HG02588 (cell line): ENCODE measurements at regions not wholly inside any gene's neighbourhood (a gene's known extent, or its start where the extent isn't known, plus 50 kb on each side); places are given as distances from the start of the nearest gene placed in this dataset.
A peak's percentile ranks its signal among the peaks of the same experiment; 100 is the strongest.
"Not testable (repeated sequence)": the region's sequence is repeated elsewhere in the genome, so short reads cannot be mapped to it uniquely, and the experiment has no call there.

Source experiments
- ATAC-seq: cut with Tn5 transposase; IDR thresholded peaks from one replicate; pipeline ENCODE4 v1.9.1; 2021; ENCODE audit warnings: mild to moderate bottlenecking, moderate library complexity; ENCODE audit not compliant: unreplicated experiment

DNA sequence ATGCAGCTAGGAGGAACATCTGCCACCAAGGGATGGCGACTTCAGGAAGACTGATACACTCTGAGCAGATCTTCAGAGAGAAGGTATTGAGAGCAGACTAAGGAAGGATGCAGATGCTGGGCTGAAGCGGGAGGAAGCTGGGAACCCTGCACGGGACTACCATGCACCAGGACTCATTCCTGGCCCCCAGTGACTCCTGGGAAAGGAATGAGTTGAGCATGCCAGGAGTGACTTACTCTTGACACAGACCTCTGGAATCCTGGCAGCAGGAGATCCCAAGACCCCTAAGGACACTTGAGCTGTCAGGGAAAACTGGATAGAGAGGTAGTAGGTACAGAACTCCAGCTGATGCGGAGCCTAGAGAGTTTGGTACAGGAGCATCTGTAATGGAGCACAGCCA, 336.1 kb downstream of the RPS29 start:
- ATAC-seq: no peak

DNA sequence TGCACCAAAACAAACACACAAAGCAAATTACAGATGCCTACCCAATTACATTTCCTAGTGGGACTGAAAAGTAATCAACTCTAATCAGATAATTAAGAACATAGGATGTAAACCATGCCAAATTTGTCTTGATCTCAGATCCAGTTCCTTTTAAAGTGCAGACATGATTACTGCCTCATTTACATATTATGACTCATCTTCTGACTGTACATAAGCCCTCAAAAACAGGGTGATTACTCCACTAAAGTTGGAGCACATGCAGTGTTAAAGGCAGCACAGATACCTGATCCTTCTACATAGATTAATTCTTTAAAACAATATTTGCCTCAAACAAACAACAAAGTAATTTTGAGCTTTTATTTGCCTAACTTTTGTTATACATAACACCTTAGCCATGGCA, 337.2 kb downstream of the RPS29 start:
- ATAC-seq: no peak

DNA sequence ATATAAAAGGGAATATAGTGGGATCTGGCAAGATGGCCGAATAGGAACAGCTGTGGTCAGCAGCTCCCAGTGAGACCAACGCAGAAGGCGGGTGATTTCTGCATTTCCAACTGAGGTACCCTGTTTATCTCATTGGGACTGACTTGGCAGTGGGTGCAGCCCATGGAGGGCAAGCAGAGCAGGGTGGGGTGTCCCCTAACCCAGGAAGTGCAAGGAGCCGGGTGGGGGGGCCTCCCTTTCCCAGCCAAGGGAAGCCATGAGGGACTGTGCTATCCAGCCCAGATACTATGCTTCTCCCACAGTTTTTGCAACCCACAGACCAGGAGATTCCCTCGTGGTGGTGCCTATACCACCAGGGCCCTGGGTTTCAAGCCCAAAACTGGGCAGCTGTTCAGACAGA, 342.4 kb downstream of the RPS29 start:
- not testable (repeated sequence) for ATAC-seq

DNA sequence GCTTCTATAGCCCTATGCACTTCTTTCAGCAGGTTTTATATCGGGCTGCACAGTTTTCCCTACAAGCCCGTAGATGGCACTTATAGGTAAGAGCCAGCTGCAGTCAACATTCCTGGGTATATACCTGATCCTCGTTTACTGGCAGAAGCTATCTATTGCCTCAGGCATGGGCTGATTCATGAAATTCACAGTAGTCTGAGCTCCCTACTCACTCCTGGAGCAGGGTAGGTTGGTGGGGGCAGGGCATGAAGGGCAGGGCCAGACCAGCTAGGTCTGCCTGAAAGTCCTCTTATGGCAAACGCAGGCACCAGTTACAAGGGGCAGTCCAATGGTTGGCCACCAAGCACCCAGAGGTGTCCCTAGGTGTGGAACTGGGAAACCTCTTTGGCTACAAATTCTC, 345.8 kb downstream of the RPS29 start:
- no peak for ATAC-seq

DNA sequence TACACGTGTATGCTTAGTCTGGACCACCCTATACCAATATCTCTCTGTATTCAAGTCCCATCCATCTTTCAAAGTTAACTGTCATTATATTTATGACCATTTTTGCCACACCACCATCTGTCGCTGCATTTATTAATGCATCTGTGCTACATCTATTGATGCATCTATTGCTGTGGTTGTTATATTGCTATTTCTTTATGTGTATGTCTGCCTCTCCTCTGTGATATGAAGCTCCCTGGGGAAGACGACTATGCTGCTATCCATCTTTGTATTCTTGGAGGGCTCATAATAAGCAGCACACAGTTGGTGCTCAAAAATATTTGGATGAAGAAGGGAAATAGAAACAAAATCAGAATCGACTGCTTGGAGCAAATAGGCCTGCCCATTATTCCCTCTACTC, 357.6 kb downstream of the RPS29 start:
- no peak for ATAC-seq

DNA sequence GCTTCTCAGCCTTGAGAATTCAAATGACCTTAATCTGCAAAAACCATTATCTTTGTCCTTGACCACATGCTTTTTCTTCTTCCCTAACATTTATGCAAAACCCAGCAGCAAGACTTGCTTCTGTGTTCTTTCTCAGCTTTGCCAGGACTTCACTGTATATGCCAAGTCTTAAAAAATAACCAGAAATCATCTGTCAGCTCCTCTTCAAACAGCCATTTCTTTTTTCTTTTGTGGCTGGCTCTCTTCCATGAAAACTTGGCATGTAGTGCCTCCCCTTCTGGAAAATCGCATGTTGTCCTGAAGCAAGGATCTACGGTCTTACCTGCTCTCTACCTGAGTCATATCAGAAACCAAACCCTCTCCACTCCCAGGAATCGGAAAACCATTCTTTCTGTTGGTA, 364.9 kb downstream of the RPS29 start:
- no peak for ATAC-seq

DNA sequence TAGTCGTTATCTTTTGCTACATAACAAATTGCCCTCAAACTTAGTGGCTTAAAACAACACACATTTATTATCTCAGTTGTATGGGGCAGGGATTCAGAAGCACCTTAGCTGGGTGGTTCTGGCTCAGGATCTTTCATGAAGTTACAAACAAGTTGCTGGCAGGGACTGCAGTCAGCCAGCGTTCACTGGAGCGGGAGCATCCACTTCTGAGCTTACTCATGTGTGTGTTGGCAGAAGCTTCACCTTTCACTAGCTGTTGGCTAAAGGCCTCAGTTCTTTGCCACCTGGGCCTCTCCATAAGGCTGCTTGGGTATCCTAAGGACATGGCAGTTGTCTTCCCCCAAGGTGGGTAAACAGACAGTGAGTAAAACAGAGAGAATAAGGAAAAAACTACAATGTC, 365.7 kb downstream of the RPS29 start:
- ATAC-seq: no peak

DNA sequence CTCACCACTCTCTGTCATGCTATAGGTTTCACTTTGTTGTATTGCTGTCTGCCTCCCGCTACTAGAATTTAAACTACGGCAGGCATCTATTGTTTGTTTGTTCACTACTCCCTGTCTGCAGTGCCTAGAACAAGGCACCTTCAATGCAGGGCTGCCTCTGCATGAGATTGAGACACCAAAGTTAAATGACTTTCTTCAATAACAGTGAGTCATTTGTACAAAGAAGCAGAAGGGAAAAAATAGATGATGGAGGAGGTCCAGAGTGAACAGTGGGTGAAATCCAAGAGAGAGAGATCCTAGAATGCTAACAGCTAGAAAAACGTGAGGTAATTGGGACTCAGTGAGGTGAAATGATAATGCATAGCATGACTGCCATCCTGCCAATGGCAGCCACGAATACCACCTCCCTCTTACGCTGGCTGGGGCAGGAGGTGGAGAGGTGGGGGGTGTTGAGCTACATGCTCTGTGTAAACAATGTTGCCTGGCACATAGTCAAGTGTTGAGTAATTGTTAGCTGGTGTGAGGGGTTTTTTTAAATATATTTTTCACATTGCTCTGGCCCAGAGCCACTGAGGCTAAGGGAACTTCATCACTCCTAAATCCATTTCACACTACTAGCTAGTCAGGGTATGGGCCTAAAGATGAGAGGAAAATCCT, 367.6 kb downstream of the RPS29 start:
- no peak for ATAC-seq

DNA sequence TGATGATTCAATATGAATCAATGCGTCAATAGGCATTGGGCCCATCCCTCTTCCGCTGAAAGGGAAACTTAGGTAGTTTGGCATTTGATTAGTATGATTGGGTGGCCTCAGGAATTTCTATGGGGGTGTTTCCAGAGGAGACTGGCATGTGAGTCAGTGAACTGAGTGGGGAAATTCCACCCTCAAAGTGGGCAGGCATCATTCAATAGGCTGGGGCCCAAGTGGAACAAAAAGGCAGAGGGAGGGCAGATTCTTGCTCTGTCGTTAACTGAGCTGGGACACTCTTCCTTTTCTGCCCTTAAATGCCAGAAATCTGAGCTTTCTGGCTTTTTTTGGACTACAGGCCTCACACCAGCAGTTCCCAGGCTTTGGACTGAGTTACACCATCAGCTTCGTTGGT, 373.5 kb downstream of the RPS29 start:
- ATAC-seq: no peak

DNA sequence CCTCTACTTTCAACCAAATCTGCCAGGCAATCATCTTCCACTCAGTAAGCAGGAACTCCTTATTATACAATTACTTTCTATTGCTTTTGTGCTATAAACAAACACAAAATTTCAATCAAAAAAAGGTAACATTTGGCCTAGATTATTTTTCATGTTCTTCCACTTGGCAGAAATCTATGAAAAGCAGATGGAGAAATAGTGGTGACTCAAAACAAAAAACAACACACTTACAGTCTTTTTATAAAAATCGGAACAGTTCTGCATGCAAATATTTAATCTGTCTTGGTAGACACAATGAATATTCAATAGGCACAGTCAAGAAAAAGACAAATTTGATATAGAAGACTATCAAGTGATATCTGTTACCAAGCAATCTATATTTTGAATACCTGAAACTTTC, 376.8 kb downstream of the RPS29 start:
- ATAC-seq: no peak

DNA sequence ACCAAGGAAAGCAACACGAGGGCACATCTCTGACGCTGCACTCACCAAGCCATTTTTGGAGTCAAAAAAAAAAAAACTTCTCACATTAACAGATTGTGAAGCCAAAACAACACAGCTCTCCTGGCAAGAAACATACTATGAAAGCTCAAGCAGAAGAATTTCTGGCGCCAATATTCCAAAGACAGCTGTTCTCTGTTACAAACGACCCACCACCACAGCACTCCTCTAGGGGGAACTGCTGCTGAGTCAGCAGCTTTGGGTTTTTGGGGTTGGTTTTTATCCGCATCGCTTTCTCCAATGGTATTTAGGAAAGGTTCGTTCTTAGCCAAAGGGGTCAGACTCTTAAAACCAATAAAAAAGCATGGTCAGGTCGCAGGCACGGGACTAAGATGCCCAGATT, 379.4 kb downstream of the RPS29 start:
- no peak for ATAC-seq

DNA sequence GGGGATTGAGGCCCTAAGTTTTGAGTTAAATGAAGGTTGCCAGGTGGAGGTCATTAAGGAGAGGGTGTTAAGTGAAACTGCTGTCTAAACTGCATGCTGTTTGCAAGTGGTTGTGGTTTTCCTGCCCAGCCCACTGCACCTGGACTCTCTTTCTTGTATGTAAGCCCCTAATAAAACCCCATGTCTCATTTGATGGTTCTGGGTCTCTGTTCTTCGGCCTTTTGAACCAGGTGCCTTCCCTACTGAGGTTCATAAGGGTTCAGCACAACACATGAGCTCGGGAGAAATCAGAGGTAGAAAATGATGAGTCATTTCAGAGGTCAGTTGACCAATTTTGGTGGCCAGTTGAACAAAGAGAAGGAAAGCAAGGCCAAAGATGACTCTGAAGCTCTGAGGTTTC, 382.5 kb downstream of the RPS29 start:
- ATAC-seq: no peak

DNA sequence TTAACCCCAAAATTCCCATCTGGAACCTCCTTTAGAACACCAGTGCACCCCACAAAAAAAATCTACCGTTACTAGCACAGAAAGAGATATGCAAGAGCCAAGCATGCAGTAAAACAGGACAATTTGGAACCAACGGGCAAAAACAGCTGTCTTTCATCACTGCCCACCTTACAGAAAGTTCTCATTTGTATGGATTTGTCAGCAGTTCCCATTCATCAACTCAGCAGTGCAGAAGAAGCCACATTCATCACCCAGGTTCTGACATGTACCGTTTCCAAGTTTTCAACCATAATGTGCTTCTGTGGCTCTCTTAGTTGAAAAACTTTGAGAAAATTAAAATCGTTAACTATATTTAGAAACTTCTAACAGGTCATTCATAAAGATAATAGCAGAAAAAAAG, 387.0 kb downstream of the RPS29 start:
- no peak for ATAC-seq

DNA sequence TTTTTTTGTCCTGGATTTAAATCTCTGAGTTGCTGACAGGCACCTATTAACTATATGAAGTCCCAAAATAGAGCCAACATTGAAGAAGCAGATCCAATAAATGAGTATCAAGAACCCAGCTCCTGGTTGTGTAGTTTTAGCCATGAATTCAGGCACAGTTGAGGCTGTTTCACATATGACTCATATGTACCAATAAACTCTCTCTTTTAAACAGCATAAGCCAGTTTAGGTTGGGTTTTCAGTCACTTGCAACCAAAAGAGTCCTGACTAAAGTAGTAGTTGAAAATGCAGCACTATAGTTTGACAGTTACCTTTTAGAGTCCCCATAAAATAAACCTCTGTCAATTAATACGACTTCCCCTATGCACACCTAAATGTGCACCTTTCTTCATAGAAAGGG, 389.9 kb downstream of the RPS29 start:
- ATAC-seq: no peak

DNA sequence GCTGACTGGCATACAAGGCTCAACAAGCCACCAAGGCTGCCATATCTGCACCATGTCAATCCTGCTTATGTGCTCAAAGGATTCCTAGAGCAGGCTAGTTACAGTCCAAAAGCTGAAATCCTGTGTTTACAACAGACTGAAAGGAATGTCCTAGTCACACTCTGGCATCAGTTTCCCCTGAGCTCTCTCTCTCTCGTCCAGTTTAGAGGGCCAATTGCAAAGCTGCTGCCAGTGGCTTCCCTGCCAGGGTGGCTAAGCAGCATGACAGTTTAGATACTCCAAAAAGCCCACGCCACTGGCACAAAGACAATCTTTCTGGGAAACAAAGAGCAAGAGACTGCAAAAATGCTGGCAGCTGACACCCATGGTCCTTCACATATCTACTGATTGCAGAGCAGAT, 392.1 kb downstream of the RPS29 start:
- ATAC-seq: no peak

DNA sequence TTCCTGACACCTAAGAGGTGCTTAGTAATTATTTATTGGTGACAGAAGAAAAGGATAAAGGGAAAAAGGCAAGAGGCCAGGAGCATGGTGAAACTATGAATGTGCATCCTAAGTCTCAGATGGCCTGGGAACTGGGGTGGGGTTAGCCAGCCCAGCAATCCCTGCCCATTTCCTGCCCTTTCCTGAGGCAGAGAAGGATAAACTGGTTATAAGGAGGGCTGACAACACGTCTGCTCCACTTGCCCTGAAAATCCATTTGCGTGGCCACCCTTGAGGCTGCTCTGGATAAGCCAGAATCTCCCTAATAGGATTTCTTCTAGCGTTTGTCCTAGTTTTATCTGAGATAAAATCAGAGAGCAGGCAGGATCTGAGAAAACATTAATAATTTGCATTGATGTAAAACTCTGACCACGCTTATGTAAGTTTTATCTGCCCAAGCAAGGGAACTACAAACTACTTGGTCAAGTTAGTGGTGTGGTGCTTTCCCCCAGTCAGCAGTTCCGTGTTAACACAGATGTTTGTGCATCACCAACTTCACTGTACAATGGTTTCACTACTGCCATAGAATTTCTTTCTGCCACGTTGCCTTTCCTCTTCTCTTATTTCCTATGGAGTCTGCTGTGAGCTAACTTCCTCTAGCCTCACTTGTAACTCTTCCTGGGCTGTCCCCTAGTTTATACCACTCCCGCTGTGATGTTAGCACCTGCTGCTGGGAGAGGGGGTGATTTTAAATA, 392.7 kb downstream of the RPS29 start:
- ATAC-seq: peak; percentile 95

DNA sequence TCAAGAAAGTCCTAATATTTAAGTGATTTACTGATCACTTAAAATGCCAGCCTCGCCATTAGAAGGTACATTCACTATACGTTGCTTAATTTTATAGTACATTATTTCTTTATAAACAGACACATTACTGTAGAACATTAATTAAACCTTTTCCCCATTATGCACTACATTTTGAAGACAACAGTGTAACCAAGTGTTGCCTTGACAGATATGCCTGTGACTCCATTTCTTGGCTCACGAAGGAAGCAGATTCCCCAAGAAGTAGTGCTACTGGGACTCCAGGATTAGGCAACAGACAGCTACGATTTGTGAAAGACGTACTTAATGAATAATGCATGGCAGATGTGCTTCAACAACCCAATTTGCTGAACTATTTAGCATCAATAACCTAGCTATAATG, 394.8 kb downstream of the RPS29 start:
- no peak for ATAC-seq

DNA sequence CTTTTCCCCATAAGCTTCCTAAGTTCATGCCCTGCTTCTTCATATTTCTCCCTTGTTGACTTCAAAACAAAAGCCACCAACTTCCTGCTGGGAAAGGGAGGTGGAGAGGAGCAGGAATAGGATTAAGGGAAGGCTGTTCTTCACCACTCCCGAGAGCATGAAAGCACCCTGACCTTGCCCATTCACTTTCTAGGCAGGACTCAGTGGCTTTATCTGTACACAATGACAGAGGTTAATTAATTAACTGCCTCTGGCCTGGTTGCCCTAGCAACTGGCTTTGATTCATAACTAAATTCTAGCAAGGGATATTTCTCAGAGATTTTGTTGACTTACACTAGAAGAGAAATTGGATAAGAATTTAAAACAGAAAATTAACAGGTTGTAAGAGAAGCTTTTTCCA, 396.8 kb downstream of the RPS29 start:
- no peak for ATAC-seq

DNA sequence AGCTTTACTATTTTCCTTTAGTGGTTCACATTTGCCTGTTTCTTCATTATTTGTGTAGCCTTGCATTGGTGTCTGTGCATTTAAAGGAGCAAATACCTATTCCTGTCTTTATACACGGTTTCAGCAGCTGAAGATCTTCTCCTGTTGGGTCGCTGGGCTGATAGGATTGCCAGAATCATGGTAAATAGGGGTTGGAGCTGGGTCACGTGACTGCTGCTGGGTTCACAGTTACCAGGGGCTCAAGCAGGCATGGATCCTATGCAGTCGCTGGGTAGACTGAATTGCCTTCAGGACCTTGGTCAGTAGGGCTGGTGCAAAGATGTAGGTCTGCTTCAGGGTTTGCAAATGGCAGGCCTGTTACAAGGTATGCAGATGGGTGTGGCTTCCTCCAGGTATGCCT, 398.4 kb downstream of the RPS29 start:
- ATAC-seq: no peak

DNA sequence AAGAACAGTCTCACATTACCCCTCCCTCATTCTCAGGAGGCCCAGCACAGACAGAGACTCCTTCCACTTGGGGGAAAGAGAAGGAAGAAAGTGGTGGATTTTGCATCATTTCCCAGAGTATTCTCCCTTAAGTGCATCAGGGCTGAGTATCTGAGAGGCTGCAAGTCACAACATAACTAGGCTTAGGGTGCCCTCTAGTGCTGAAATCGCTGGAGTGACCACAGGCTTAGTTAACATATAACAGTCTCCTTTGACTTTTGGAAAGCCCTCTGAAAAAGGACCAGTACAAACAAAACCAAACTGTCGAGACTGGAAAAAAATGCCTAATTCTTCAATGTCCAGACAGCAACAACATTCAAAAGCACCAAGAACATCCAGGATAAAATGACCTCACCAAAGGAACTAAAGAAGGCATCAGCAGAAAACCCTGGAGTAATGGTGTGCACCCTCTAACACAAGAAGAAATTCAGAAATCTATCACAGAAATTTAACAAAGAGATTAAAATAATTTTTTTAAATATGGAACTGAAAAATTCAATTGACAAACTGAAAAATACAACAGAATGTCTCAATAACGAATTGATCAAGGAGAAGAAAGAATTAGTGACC, 412.3 kb downstream of the RPS29 start:
- peak; percentile 98 for ATAC-seq

DNA sequence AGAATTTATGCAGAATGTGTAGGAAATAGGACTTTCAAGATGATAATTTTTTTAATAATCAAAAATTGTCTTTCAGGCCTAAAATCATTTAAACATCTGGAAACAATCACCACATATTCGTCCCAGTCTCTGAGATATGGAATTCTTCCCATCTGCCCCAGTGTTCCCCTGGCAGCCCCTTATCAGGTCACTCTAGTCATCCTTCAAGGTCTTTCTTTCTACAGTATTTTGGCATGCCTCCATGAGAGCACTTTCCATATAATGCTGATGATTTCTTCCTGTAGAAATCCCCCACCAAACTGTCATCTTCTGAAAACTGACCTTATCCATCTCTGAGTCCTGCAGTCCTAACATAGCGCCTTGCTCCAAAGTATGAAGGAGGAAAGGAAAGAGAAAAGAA, 422.1 kb downstream of the RPS29 start:
- ATAC-seq: no peak

DNA sequence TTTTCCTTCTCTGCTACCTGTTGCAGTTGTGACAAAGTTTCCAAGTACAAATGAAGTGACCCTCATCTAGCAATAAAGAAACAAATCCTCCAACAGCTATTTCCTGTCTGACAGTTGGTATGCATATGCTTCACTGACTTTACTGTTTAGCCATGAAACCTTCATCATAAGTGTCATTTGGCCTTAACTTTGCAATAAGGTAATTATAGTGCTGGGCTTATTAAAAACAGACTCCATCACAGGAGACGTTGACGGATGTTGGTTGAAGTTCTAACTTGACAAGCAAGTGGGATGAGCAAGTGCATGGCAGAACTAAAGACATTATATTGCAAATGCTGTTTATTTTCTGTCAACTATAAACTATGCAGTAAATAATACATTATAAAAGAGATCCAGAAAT, 425.2 kb downstream of the RPS29 start:
- ATAC-seq: no peak
